SK-N-SH (cell line): ENCODE measurements at regions not wholly inside any gene's neighbourhood (a gene's known extent, or its start where the extent isn't known, plus 50 kb on each side); places are given as distances from the start of the nearest gene placed in this dataset.

Source experiments
- CTCF ChIA-PET: fragments of 300-600, 350-600 bp; formaldehyde crosslinking; extraction: SDS; loops from one replicate; lab custom pipeline; 2021; lab: Yijun Ruan, JAX
- POLR2A ChIA-PET: fragments of 350-600 bp; sonication (Branson Sonifier 250); formaldehyde crosslinking; extraction: SDS; loops from one replicate; lab custom pipeline; 2020; ENCODE audit warnings: antibody characterized with exemption, inconsistent platforms; lab: Yijun Ruan, JAX
- DNase-seq: peaks from one replicate; pipeline ENCODE4 v3.0.0; 2012
- H2AFZ ChIP-seq: fragments of 200-600 bp; sonication (generic); 2 replicates; pipeline ENCODE4 v1.8.1; 2016; ENCODE audit warnings: antibody characterized with exemption, mild to moderate bottlenecking, low read depth
- H3F3A ChIP-seq: fragments of 200-600 bp; sonication (generic); replicated peaks from 2 replicates; pipeline ENCODE3; 2016; ENCODE audit warnings: antibody characterized with exemption, mild to moderate bottlenecking; ENCODE audit not compliant: insufficient read depth
- H3K27ac ChIP-seq, 2 experiments: fragments of 200-500 bp in 1 of 2; fragments of 200-600 bp in 1 of 2; sonication (Bioruptor generic) in 1 of 2; sonication (generic), shearing (Covaris generic) in 1 of 2; 2 replicates each; pipeline versions ENCODE4 v1.5.1 to v1.6.1; 2014 to 2016; ENCODE audit warnings: low read depth in 2 of 2, inconsistent platforms in 1 of 2, low read length in 1 of 2, mild to moderate bottlenecking in 1 of 2, mixed read lengths in 1 of 2
- H3K27me3 ChIP-seq: fragments of 200-600 bp; sonication (generic), shearing (Covaris generic); 2 replicates; pipeline ENCODE4 v1.6.1; 2016; ENCODE audit warnings: mixed run types; ENCODE audit not compliant: insufficient read depth
- H3K36me3 ChIP-seq, 2 experiments: fragments of 200-500 bp in 1 of 2; fragments of 200-600 bp in 1 of 2; sonication (Bioruptor generic) in 1 of 2; sonication (generic) in 1 of 2; replicated peaks in 1 of 2; 2 replicates each; pipeline versions ENCODE3 to v1.5.1; 2014 to 2016; ENCODE audit warnings: low read length in 1 of 2, mild to moderate bottlenecking in 1 of 2; ENCODE audit not compliant: insufficient read depth in 2 of 2, control insufficient read depth in 1 of 2
- H3K4me1 ChIP-seq, 2 experiments: fragments of 200-500 bp in 1 of 2; fragments of 200-600 bp in 1 of 2; sonication (Bioruptor generic) in 1 of 2; sonication (generic), shearing (Covaris generic) in 1 of 2; 2 replicates each; pipeline versions ENCODE4 v1.5.1 to v1.6.1; 2014 to 2016; ENCODE audit warnings: low read depth in 1 of 2, low read length in 1 of 2, mixed run types in 1 of 2; ENCODE audit not compliant: insufficient read depth in 2 of 2, control insufficient read depth in 1 of 2
- H3K4me2 ChIP-seq: fragments of 200-600 bp; sonication (generic), shearing (Covaris generic); 2 replicates; pipeline ENCODE4 v1.6.1; 2017; ENCODE audit warnings: mixed run types
- H3K4me3 ChIP-seq, 2 experiments: fragments of 200-500 bp in 1 of 2; fragments of 200-600 bp in 1 of 2; sonication (Bioruptor generic) in 1 of 2; sonication (generic), shearing (Covaris generic) in 1 of 2; 2 replicates each; pipeline versions ENCODE4 v1.5.1 to v1.8.1; 2014 to 2016; ENCODE audit warnings: low read depth in 2 of 2, inconsistent platforms in 1 of 2, low read length in 1 of 2, mild to moderate bottlenecking in 1 of 2, mixed read lengths in 1 of 2, moderate library complexity in 1 of 2
- H3K79me2 ChIP-seq: fragments of 200-600 bp; sonication (generic); 2 replicates; pipeline ENCODE4 v1.8.1; 2017; ENCODE audit warnings: mild to moderate bottlenecking; ENCODE audit not compliant: insufficient read depth
- H3K9ac ChIP-seq: fragments of 200-600 bp; sonication (generic); 2 replicates; pipeline ENCODE4 v1.6.1; 2017; ENCODE audit warnings: mixed run types
- H3K9me2 ChIP-seq: fragments of 200-600 bp; sonication (generic); 2 replicates; pipeline ENCODE4 v1.6.1; 2017; ENCODE audit warnings: mixed run types
- H3K9me3 ChIP-seq: fragments of 200-600 bp; sonication (generic); 2 replicates; pipeline ENCODE4 v1.6.1; 2017; ENCODE audit warnings: mixed run types, mild to moderate bottlenecking, moderate library complexity
- H4K20me1 ChIP-seq: fragments of 200-600 bp; sonication (generic); 2 replicates; pipeline ENCODE4 v1.6.1; 2017; ENCODE audit warnings: mild to moderate bottlenecking, mixed run types; ENCODE audit not compliant: insufficient read depth
- CHD2 ChIP-seq: fragments of 150-350 bp; IDR thresholded peaks from 2 replicates; pipeline ENCODE4 v1.6.1; 2018; ENCODE audit warnings: low read length; ENCODE audit not compliant: partially characterized antibody
- ELF1 ChIP-seq: IDR thresholded peaks from 2 replicates; pipeline ENCODE4 v1.4.0; 2012
- EP300 ChIP-seq, 2 experiments: IDR thresholded peaks; 2 replicates each; pipeline versions ENCODE4 v1.4.0 to v1.6.1; 2012; ENCODE audit warnings: borderline replicate concordance in 1 of 2, low read depth in 1 of 2, low read length in 1 of 2
- FOSL2 ChIP-seq: IDR thresholded peaks from 2 replicates; pipeline ENCODE4 v1.4.0; 2012; ENCODE audit warnings: low read depth, mild to moderate bottlenecking, moderate library complexity, borderline replicate concordance
- NFIC ChIP-seq: IDR thresholded peaks from 2 replicates; pipeline ENCODE4 v1.4.0; 2012; ENCODE audit warnings: borderline replicate concordance
- RAD21 ChIP-seq: IDR thresholded peaks from 2 replicates; pipeline ENCODE4 v1.6.1; 2012; ENCODE audit warnings: mild to moderate bottlenecking, low read length
- RCOR1 ChIP-seq: fragments of 150-350 bp; IDR thresholded peaks from 2 replicates; pipeline ENCODE4 v1.6.1; 2017; ENCODE audit warnings: antibody characterized with exemption, low read length
- RFX5 ChIP-seq: IDR thresholded peaks from 2 replicates; pipeline ENCODE4 v1.6.1; 2012; ENCODE audit warnings: mild to moderate bottlenecking, improper control_type of control experiment, low read length
- SMC3 ChIP-seq: IDR thresholded peaks from 2 replicates; pipeline ENCODE4 v1.6.1; 2012; ENCODE audit warnings: low read depth, low read length, improper control_type of control experiment
- TAF1 ChIP-seq: IDR thresholded peaks from 2 replicates; pipeline ENCODE4 v1.6.1; 2012; ENCODE audit warnings: low read depth, mild to moderate bottlenecking, low read length, moderate library complexity, borderline replicate concordance
- YY1 ChIP-seq: IDR thresholded peaks from 2 replicates; pipeline ENCODE4 v1.4.0; 2012; ENCODE audit warnings: low read depth, mild to moderate bottlenecking
- WGBS: methylation state at CpG from one replicate; pipeline ENCODE4 v1.1.6; 2017; ENCODE audit warnings: low lambda C conversion rate; 5-methylcytosine and 5-hydroxymethylcytosine counted together
- TF ChIP-seq, protein P1 (sequence below): IDR thresholded peaks from 2 replicates; pipeline ENCODE4 v1.4.0; 2012; ENCODE audit warnings: low read depth, borderline replicate concordance
- TF ChIP-seq, protein P2 (sequence below): IDR thresholded peaks from 2 replicates; pipeline ENCODE4 v1.4.0; 2012; ENCODE audit warnings: low read depth, borderline replicate concordance
- TF ChIP-seq, protein P3 (sequence below): IDR thresholded peaks from 2 replicates; pipeline ENCODE4 v1.6.1; 2012; ENCODE audit warnings: mild to moderate bottlenecking, low read depth, low read length, moderate library complexity
- TF ChIP-seq, protein P4 (sequence below): fragments of 150-350 bp; IDR thresholded peaks from 2 replicates; pipeline ENCODE4 v1.6.1; 2017; ENCODE audit warnings: antibody characterized with exemption, low read length, low read depth, borderline replicate concordance

DNA sequence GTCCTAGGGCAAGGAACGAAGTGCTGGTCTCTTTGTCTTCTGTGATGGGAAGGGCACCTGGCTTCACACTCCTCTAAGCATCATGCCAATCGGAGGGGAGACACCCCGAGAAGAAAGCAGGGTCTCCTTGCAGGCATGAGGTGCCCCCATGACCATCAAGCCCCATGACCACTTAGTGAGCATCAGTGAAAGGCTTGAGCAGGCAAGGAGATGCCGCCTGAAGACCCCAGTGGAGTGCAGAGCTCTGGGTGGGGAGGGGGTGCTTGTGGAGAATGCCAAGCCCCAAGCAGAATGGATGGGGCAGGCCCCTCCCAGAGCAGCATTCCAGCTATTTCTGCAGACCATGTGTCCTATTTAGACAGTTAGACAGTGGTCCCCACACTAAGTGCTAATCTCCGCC is 232.7 kb upstream of the TNRC6C start:
- Histone ChIP-seq H3K27me3 (peaks cover 5% of the 10 kb centered on the region; the same call in 1 of the 2 replicates), H3K36me3 (no peaks in the 10 kb centered on the region), H3K9me2 (no peaks in the 10 kb centered on the region), H3K4me3 (no peak overlapping the region), H4K20me1 (no peaks in the 10 kb centered on the region), H3K27ac (peak overlapping the region in 1 of 2 experiments; percentile 11; a peak in 1 of 4 replicates), H3K9me3 (no peaks in the 10 kb centered on the region), H3K4me2 (no peak overlapping the region), H3F3A (no peaks in the 10 kb centered on the region), H2AFZ (no peak overlapping the region), H3K4me1 (peaks cover 0 to 52% of the 10 kb centered on the region in 2 experiments; a peak in 1 of 4 replicates), H3K79me2 (no peaks in the 10 kb centered on the region), H3K9ac (no peak overlapping the region)
- DNase-seq: no peak
- ChIA-PET POLR2A (interaction anchor here (2.6 kb wide), 1 partner anchor 232 kb away, joined by 15 read pairs; the partner anchor contains the start of gene TNRC6C), CTCF (interaction anchor here (2.4 to 3.8 kb wide), 3 partner anchors 16 to 183 kb away, joined by 14 to 15 read pairs (median 14); no protein-coding TSS in a partner anchor)
- no peak for TF ChIP-seq YY1
- TF ChIP-seq, protein P1, sequence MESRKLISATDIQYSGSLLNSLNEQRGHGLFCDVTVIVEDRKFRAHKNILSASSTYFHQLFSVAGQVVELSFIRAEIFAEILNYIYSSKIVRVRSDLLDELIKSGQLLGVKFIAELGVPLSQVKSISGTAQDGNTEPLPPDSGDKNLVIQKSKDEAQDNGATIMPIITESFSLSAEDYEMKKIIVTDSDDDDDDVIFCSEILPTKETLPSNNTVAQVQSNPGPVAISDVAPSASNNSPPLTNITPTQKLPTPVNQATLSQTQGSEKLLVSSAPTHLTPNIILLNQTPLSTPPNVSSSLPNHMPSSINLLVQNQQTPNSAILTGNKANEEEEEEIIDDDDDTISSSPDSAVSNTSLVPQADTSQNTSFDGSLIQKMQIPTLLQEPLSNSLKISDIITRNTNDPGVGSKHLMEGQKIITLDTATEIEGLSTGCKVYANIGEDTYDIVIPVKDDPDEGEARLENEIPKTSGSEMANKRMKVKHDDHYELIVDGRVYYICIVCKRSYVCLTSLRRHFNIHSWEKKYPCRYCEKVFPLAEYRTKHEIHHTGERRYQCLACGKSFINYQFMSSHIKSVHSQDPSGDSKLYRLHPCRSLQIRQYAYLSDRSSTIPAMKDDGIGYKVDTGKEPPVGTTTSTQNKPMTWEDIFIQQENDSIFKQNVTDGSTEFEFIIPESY: no peak
- no peak for TF ChIP-seq ELF1
- TF ChIP-seq, protein P2, sequence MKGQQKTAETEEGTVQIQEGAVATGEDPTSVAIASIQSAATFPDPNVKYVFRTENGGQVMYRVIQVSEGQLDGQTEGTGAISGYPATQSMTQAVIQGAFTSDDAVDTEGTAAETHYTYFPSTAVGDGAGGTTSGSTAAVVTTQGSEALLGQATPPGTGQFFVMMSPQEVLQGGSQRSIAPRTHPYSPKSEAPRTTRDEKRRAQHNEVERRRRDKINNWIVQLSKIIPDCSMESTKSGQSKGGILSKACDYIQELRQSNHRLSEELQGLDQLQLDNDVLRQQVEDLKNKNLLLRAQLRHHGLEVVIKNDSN: no peak
- no peak for TF ChIP-seq TAF1
- TF ChIP-seq RFX5: no peak
- TF ChIP-seq, protein P3, sequence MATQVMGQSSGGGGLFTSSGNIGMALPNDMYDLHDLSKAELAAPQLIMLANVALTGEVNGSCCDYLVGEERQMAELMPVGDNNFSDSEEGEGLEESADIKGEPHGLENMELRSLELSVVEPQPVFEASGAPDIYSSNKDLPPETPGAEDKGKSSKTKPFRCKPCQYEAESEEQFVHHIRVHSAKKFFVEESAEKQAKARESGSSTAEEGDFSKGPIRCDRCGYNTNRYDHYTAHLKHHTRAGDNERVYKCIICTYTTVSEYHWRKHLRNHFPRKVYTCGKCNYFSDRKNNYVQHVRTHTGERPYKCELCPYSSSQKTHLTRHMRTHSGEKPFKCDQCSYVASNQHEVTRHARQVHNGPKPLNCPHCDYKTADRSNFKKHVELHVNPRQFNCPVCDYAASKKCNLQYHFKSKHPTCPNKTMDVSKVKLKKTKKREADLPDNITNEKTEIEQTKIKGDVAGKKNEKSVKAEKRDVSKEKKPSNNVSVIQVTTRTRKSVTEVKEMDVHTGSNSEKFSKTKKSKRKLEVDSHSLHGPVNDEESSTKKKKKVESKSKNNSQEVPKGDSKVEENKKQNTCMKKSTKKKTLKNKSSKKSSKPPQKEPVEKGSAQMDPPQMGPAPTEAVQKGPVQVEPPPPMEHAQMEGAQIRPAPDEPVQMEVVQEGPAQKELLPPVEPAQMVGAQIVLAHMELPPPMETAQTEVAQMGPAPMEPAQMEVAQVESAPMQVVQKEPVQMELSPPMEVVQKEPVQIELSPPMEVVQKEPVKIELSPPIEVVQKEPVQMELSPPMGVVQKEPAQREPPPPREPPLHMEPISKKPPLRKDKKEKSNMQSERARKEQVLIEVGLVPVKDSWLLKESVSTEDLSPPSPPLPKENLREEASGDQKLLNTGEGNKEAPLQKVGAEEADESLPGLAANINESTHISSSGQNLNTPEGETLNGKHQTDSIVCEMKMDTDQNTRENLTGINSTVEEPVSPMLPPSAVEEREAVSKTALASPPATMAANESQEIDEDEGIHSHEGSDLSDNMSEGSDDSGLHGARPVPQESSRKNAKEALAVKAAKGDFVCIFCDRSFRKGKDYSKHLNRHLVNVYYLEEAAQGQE: no peak
- TF ChIP-seq, protein P4, sequence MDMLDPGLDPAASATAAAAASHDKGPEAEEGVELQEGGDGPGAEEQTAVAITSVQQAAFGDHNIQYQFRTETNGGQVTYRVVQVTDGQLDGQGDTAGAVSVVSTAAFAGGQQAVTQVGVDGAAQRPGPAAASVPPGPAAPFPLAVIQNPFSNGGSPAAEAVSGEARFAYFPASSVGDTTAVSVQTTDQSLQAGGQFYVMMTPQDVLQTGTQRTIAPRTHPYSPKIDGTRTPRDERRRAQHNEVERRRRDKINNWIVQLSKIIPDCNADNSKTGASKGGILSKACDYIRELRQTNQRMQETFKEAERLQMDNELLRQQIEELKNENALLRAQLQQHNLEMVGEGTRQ: no peak
- no peak for TF ChIP-seq NFIC
- TF ChIP-seq FOSL2: no peak
- TF ChIP-seq RAD21: no peak
- no peak for TF ChIP-seq SMC3
- no peak for TF ChIP-seq EP300 (IDR thresholded peaks at IDR 0.05; ENCODE audit: borderline replicate concordance in 1 of 2, low read depth in 1 of 2, low read length in 1 of 2)
- no peak for TF ChIP-seq RCOR1
- no peak for TF ChIP-seq CHD2
- WGBS: 39% methylated on average over 5 of the region's 5 CpGs
